SU-DHL-6 (cell line): ENCODE measurements at regions not wholly inside any gene's neighbourhood (a gene's known extent, or its start where the extent isn't known, plus 50 kb on each side); places are given as distances from the start of the nearest gene placed in this dataset.

Experiments
- H2AFZ ChIP-seq: fragments of 200-600 bp; sonication (generic); 2 replicates; pipeline ENCODE4 v1.6.1; 2014; ENCODE audit warnings: low read depth, mild to moderate bottlenecking, moderate library complexity, mixed read lengths, antibody characterized with exemption, low read length; ENCODE audit not compliant: severe bottlenecking
- H3F3A ChIP-seq: fragments of 200-600 bp; shearing (Covaris generic); 2 replicates; pipeline ENCODE4 v1.6.0; 2016; ENCODE audit warnings: antibody characterized with exemption, mild to moderate bottlenecking; ENCODE audit not compliant: insufficient read depth
- H3K27ac ChIP-seq: fragments of 200-600 bp; sonication (generic); 2 replicates; pipeline ENCODE4 v1.5.1; 2016; ENCODE audit warnings: low read depth, mild to moderate bottlenecking, low read length, moderate library complexity, mixed read lengths
- H3K27me3 ChIP-seq: fragments of 200-600 bp; sonication (generic), shearing (Covaris generic); 2 replicates; pipeline ENCODE4 v1.6.0; 2014; ENCODE audit warnings: mild to moderate bottlenecking, low read length
- H3K36me3 ChIP-seq: fragments of 200-600 bp; sonication (generic); 2 replicates; pipeline ENCODE4 v1.6.1; 2014; ENCODE audit warnings: mild to moderate bottlenecking, low read length, mixed read lengths
- H3K4me2 ChIP-seq: fragments of 300-600, 200-600 bp; shearing (Covaris generic), sonication (generic); 2 replicates; pipeline ENCODE4 v1.6.0; 2014; ENCODE audit warnings: low read length, low read depth, mild to moderate bottlenecking; ENCODE audit not compliant: poor library complexity, severe bottlenecking
- H3K4me3 ChIP-seq: fragments of 200-600 bp; sonication (generic); 2 replicates; pipeline ENCODE4 v1.5.1; 2014; ENCODE audit warnings: antibody characterized with exemption, low read length, mild to moderate bottlenecking, mixed read lengths; ENCODE audit not compliant: insufficient read depth, poor library complexity, severe bottlenecking
- H3K79me2 ChIP-seq: fragments of 200-600 bp; sonication (generic); 2 replicates; pipeline ENCODE4 v1.6.1; 2014; ENCODE audit warnings: mild to moderate bottlenecking, low read length, moderate library complexity; ENCODE audit not compliant: insufficient read depth
- H3K9ac ChIP-seq: fragments of 200-600 bp; sonication (generic); 2 replicates; pipeline ENCODE4 v1.7.0; 2014; ENCODE audit warnings: mild to moderate bottlenecking, low read length
- H3K9me2 ChIP-seq: fragments of 200-600 bp; sonication (generic); replicated peaks from 2 replicates; pipeline ENCODE4 v1.6.1; 2014; ENCODE audit warnings: low read length; ENCODE audit not compliant: insufficient read depth
- H3K9me3 ChIP-seq: fragments of 200-600 bp; sonication (generic); 2 replicates; pipeline ENCODE4 v1.6.1; 2014; ENCODE audit warnings: low read length, mixed read lengths; ENCODE audit not compliant: insufficient read depth
- H4K20me1 ChIP-seq: fragments of 200-600 bp; sonication (generic); 2 replicates; pipeline ENCODE4 v1.6.1; 2014; ENCODE audit warnings: low read depth, mild to moderate bottlenecking, antibody characterized with exemption, low read length, moderate library complexity, mixed read lengths
- CTCF ChIP-seq: fragments of 200-600 bp; sonication (generic); IDR thresholded peaks from one replicate; pipeline ENCODE4 v1.5.1; 2017; ENCODE audit warnings: antibody characterized with exemption, mild to moderate bottlenecking, low read length, moderate library complexity; ENCODE audit not compliant: insufficient read depth, poor library complexity, severe bottlenecking
- EZH2phosphoT487 ChIP-seq: fragments of 200-600 bp; sonication (generic), shearing (Covaris generic); conservative IDR thresholded peaks from 2 replicates; pipeline ENCODE4 v1.6.1; 2018; ENCODE audit warnings: mild to moderate bottlenecking, antibody characterized with exemption, low read length, moderate library complexity, mixed read lengths

GRCh38 chr17:21522755-21523336 is 146.7 kb downstream of the KCNJ12 start:
- H3K9me3 ChIP-seq, result no peaks in the 10 kb centered on the region
- no peak overlapping the region for H2AFZ ChIP-seq
- no peak overlapping the region for H3K4me2 ChIP-seq
- no peaks in the 10 kb centered on the region for H3K9me2 ChIP-seq
- H4K20me1 ChIP-seq, result no peaks in the 10 kb centered on the region
- no peaks in the 10 kb centered on the region for H3K36me3 ChIP-seq
- no peak overlapping the region for H3K27ac ChIP-seq
- TF ChIP-seq EZH2phosphoT487, result no peak
- H3K79me2 ChIP-seq, result no peaks in the 10 kb centered on the region
- H3K9ac ChIP-seq, result no peak overlapping the region
- H3K27me3 ChIP-seq, result no peaks in the 10 kb centered on the region
- no peak overlapping the region for H3K4me3 ChIP-seq
- H3F3A ChIP-seq, result no peaks in the 10 kb centered on the region

- no peak overlapping the region for H3K4me3 ChIP-seq
- no peaks in the 10 kb centered on the region for H3K27me3 ChIP-seq
- no peaks in the 10 kb centered on the region for H3K9me3 ChIP-seq
- H3K9me2 ChIP-seq, result no peaks in the 10 kb centered on the region
- H4K20me1 ChIP-seq, result no peaks in the 10 kb centered on the region
- TF ChIP-seq CTCF (no peak), EZH2phosphoT487 (no peak)
- no peak overlapping the region for H3K27ac ChIP-seq
- H3K36me3 ChIP-seq, result no peaks in the 10 kb centered on the region
- no peak overlapping the region for H3K4me2 ChIP-seq
- no peak overlapping the region for H2AFZ ChIP-seq
- H3F3A ChIP-seq, result no peaks in the 10 kb centered on the region
- H3K9ac ChIP-seq, result no peak overlapping the region
- H3K79me2 ChIP-seq, result no peaks in the 10 kb centered on the region
Measured at GRCh38 chr17:21523497-21524210, 147.5 kb downstream of the KCNJ12 start.

GRCh38 chr17:21524211-21524591 is 148.0 kb downstream of the KCNJ12 start:
- no peak overlapping the region for H2AFZ ChIP-seq

More at GRCh38 chr17:21524211-21524591, 148.0 kb downstream of the KCNJ12 start:
- Histone ChIP-seq H3K79me2 (no peaks in the 10 kb centered on the region), H3K4me3 (no peak overlapping the region), H3K9me3 (no peaks in the 10 kb centered on the region), H3K27me3 (no peaks in the 10 kb centered on the region), H3K36me3 (no peaks in the 10 kb centered on the region), H4K20me1 (no peaks in the 10 kb centered on the region), H3K27ac (no peak overlapping the region), H3K4me2 (no peak overlapping the region), H3K9ac (no peak overlapping the region), H3F3A (no peaks in the 10 kb centered on the region), H3K9me2 (no peaks in the 10 kb centered on the region)
- TF ChIP-seq EZH2phosphoT487 (no peak), CTCF (no peak)
